NCI-H1048 (cell line): ENCODE measurements at regions not wholly inside any gene's neighbourhood (a gene's known extent, or its start where the extent isn't known, plus 50 kb on each side); places are given as distances from the start of the nearest gene placed in this dataset.
A peak's percentile ranks its signal among the peaks of the same experiment; 100 is the strongest.

Experiments
- DNase-seq: peaks from one replicate; lab custom pipeline; 2025; lab: John Stamatoyannopoulos, UW

DNA sequence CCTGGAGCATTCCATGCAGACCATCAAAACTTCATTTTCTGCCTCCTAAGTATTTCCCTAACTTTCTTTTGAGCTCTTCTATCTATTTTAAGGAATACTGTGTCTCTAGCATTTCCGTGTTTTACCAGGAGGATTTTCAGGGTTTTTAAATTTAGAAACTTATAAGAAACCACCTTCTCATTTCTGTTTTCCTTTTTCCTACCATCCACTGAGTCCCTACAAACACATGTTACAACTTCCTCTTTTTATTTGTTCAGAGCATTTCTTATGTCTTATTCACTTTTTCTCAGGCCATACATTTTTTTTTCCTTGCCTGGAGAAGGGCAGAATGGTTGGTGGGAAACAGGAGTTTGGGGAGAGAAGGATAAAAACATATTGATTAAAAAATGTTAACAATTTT is 130.0 kb upstream of the BMP5 start:
- DNase-seq = no peak

DNA sequence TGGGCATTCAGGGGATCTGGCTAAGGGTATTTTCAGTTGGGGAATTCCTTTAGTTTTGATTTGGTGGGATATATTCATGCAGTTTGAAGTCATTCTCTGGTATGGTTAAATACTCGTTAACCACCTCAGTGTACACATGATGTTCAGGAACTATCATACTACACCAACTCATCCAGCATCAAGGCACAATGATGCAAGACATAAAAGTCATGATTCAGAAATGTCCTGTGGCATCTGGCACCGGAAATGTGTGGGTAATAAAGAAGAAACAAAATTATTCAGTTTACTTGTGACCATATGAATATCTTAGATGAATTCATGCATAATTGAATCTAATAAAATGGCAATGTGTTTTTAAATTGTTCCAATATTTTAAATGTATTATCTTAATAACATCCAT is 129.0 kb upstream of the BMP5 start:
- no peak for DNase-seq

DNA sequence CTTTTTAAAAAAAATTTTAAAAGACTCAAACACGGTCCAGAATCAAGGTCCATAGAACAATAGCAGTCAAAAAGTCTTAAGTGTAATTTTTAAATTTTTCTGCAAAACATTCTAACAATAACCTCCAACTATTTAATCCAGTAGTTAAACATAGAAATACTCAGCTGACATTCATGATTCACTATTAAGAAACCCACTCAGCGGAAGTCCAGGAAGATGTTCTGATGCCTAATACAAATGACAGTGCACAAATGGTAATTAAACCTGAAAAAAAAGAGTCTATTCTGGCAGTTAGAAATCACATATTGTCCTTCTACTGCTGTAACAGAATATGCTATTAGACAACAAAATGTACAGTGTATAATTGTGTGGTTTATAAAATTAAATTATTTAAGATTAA is 128.2 kb upstream of the BMP5 start:
- no peak for DNase-seq

DNA sequence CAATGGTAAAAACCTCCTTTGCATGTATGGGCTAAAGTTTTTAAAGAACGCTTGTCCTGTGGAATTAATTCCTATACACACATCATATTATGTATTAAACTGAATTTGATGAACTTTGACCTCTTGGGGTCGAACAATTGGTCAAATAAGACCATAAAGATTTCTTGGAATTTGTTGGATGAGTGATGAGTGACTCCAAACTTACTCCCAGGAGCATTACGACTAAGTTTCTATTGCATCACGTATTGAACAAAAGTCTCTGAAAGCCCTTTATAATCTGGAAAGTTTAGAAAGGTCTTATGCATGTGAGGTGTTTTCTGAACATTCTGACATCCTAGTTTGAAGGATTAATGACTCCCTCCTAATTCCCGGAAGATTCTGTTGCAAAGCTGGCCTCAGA is 126.9 kb upstream of the BMP5 start:
- DNase-seq = no peak

DNA sequence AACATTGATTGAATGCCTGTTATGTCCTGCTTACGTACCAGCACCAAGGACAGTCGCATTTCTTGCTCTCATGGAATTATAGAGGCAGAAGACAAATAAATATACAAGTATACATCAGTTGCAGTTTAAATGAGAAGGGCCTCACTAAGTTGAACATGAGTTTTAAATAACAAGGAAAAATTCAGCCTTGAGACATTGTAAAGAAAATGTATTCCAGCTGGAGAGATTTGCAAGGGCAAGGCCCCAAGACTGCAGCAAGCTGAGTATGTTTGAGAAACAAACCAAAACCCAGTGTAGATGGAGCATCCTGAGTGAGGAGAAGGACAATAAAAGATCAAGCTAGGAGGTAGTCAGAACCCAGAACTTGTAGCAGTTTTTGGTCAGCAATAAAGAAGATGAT is 123.2 kb upstream of the BMP5 start:
- DNase-seq = no peak

DNA sequence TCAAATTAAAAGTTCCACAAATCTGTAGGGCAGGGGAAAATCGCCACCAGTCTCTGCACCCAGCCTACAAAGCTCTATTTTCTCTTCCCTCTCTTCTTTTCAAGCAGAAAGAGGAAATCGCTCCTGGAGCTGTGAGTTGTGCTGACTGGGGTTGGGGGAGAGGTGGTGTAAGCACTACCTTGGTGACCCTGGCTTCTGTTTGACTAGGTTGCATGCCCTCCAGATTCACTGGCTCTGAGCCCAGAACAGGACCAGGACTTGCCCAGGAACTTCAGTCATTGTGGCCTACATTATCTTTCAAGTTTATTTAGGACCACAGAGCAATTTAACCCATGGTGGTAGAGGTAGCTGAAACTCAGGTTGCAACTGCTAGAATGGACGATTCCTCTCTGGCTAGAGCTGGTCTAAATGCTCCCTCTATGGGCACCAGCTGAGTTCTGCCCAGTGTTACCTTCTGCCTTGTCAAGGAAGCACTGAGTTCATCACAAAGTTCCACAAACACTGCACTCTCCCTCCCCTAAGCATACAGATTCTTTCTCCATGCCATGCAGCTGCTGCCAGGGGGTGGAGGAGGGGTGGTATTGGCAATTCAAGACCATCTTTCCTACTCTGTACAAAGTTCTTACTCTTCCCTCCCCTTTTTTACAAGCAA is 122.0 kb upstream of the BMP5 start:
- no peak for DNase-seq

DNA sequence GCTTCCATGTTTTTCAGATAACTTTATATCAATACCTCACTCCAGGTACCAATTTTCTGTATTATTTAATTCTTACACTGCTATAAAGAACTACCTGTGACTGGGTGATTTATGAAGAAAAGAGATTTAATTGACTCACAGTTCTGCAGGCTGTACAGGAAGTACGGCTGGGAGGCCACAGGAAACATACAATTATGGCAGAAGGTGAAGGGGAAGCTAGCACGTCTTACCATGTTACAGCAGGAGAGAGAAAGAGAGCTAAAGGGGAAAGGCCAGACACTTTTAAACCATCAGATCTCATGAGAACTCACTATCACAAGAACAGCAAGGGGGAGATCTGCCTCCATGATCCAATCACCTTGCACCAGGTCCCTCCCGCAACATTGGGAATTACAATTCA is 119.1 kb upstream of the BMP5 start:
- no peak for DNase-seq

DNA sequence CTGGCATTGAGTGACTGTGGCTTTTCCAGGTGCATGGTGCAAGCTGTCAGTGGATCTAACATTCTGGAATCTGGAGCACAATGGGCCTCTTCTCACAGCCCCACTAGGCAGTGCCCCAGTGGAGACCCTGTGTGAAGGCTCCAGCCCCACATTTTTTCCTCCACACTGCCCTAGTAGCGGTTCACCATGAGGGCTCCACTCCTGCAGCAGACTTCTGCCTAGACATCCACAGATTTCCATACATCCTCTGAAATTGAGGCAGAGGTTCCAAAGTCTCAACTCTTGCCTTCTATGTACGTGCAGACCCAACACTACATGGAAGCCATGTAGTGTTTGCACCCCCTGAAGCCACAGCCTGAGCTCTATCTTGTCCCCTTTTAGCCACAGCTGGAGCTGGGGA is 118.0 kb upstream of the BMP5 start:
- no peak for DNase-seq

DNA sequence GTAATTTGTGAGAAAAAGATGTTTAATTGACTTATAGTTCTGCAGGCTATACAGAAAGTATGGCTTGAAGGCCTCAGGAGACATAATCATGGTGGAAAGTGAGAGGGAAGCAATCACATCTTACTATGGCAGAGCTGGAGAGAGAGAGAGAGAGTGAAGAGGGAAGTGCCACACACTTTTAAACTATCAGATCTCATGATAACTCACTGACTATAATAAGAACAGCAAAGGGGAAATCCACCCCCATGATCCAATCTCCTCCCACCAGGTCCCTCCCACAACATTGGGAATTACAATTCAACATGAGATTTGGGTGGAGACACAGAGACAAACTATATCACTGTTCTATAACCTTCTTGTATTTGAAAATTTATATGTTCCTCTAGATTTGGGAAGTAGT is 117.2 kb upstream of the BMP5 start:
- DNase-seq = no peak

DNA sequence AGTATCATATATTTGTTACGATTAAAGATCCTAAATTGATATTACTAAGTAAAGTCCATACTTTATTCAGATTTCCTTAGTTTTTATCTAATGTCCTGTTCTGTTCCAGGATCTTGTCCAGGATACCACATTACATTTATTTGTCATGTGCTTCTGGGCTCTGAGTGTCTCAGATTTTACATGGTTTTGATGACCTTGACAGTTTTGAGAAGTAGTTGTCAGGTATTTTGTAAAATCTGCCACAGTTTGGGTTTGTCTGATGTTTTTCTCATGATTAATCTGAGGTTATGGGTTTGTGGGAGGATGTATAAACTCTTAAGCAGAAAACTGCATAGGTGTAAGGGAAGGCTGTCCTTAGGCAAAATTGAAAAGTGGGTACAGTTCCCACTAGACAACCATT is 109.9 kb upstream of the BMP5 start:
- DNase-seq = no peak

DNA sequence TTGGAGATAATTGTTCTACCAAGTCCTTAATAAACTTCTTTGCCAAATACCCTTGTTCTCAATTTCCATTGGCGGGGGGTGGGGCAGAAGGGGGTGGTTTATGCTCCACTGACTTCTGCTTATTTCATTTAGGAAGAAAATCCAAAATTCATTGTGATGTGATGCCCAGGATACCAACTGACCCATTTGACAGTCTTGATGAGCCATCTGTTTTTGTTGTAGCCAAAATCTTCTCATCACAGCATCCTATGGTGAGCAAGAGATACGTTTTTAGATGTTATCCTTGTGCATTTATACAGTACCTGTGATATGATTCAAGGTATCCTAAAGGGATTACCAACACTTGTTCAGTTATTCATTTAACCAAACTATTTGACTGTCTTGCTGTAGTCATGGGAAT is 108.5 kb upstream of the BMP5 start:
- DNase-seq = no peak

DNA sequence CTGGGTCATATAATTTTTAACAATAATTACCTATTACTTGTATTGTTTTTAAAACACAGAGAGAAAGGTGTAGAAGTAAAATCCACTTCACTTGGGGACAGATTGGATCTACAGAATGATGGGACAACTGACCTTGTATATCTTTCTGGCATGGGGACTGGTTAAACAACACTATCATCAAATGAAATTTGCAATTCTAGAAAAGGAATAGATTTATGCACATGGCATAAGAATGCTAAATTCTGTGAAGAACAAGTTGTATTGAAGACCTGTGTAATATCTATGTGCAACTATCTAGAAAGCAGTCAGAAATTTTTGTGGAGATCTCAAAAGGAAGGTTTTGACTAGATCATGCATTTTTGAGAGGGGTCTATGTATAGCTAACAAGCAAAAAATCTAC is 106.3 kb upstream of the BMP5 start:
- no peak for DNase-seq

DNA sequence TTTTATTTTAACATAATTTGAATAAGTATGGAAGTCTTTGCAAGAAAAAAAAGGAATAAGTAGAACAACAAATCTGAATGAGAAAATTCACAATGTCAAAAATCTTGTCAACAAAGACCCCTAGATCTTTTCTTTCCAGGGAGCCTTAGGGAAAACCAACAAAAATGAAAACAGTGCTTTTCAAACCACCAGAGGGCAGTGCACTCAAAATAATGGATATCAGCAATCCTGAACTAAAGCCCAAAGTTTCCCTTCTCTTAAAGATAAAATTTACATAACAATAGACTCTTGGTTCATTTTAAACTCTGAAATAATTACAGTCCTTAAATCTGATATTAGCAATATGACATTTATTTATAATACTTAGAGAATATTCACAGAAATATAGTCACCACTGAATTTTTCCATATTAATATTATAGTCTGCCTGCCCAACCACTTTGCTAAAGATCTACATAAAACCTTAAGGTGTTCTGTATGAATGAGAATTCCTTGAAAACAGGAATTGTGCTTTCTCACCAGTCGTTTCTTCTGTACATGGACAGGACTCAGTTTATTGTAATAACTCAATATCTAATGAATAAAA is 105.3 kb upstream of the BMP5 start:
- peak; percentile 21 for DNase-seq

DNA sequence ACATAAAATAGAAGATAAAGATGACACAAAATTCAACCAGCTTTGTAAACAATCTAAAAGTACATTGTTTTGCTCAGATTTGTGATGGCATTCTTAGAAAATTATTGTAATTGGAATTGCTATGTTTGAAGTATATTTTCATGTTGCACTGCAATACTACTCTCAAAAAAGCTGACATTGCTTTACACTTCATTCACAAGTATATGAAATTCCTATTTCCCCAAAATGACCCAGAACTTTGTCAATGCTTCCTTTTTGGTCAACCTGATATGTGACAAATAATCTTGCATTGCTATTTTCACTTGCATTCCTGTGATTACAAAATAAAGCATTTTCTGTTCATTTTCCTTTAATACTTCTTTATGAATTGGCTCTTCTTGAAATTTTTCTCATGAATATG is 104.1 kb upstream of the BMP5 start:
- no peak for DNase-seq

DNA sequence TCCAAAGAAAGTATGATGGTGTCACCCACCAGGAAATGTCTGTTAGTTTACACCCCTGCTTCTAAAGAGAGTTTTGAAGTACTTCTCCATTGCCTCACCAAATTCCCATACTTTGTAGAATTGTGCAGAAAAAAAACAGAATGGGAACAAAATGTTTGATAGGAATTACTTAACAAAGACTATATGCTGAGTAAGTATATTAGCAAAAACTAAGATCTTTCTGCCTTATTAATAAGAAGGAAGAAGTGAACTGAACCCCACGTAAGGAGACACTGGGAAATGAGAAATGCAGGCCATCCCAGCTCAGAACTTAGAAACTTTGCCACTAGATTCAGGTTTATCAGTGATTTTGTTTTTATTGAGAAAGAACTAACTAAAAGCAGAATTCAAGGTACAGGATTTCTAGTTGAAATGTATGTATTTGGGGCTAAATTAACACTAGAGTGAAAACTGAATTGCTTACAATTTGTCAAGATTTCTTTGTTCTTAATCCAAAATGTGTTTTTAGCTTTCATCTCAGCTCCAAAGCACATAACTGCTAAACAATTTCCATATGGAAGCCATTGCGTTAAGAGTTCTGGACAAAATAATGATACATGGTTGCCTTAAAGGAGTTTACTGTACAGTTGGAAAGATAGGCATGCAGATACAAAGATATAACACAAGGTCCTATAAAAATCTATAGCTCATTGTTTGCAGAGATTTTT is 102.7 kb upstream of the BMP5 start:
- no peak for DNase-seq

DNA sequence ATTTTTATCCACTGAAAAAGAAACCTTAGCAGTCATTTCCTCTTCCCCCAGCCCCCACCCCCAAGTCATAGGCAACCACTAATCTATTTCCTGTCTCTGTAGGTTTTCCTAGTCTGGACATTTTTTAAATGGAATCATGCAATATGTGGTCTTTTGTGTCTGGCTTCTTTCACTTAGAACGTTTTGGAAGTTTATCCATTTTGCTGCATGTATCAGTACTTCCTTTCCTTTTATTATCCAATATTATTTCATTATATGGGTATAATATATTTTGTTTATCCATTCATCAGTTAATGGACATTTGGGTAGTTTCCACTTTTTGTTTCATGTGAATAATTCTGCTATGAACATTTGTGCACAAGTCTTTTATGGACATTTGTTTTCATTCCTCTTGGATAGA is 99.3 kb upstream of the BMP5 start:
- no peak for DNase-seq

DNA sequence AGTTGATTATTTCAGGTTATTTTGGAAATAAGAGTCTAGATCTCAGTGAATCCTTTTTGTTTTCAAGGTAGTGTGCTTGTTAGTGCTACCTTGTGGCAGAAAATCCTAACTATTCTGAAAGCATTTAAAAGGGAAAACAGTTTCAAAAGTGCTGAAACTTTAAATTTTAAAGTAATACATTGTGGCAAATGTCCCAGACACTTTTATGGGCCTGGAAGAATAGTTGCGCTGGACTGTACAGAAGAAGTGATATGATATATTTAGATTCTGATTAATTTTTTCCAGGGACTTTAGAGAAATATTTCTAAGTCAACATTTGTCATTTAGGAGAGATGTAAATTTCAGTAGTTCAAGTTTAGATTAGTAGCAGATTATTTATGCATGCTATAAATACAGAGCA is 96.7 kb upstream of the BMP5 start:
- DNase-seq = no peak

DNA sequence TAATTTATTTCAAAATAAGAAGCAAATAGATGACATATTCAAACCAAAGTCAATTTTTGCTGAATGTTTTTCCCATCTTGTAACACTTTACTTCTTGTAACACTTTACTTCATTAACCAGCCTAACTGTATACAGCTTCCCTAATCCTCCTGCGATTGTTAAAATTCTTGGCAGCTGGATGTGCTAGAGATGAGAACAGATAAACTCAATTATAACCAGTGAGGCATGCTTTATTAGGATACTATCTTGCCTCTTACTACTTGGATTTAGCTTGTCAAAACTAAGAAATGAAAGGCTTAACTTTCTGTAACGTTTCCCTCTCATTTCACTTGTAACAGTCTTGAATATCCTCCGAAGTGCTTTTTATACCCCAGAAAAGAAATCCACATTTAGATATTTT is 94.1 kb upstream of the BMP5 start:
- no peak for DNase-seq

DNA sequence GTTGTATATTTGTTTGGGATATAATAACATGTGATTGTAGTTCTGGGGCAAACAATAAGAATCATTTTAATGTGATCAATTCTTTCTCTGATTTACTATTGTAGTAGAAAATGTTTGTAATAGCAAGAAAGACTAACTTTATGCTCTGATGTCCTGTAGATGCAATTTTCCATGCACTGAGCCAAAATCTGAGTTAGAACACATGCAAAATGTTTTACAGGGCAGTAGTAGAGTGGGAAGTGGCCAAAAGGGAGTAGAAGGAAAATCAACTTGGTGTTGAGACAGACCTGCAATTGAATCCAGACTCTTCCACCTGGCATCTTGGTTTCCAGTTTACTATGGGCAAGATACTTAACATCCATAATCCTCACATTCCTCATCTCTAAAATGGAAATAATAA is 93.5 kb upstream of the BMP5 start:
- no peak for DNase-seq

DNA sequence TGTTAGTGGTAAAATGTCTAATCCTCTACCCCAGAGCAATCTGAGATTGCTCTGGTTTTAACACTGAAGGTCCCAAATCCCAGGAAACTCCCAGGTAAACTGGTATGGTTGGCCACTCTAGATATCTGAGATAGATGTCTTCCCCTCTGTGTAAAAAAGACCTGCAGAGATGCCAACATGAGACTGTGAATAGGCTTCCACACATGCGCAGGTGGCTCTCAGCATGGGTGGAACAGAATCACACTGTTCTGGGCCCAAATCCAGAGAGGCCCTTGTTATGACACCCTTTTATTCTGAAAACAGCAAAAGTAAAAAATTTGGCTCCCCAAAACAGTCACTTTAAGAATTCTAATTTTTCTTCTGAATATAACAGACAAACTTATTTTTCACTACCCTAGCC is 88.7 kb upstream of the BMP5 start:
- no peak for DNase-seq

DNA sequence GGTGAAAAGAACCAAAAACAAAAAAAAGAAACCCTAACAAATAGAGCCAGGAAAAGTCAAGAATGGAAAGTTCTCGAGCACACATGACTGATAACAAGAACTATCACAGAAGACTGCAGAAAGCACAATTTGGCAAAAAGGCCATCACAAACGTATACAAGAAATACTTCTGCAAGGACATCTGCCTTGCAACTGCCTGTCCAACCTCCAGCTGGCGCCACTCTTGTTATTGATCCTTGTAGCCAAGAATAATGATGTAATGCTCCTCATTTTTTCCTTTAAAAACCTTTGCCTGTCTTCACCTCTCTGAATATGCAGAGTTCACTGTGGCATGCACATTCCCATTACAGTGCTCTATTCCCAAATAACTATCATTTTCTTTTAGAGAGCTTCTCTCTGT is 87.9 kb upstream of the BMP5 start:
- no peak for DNase-seq

DNA sequence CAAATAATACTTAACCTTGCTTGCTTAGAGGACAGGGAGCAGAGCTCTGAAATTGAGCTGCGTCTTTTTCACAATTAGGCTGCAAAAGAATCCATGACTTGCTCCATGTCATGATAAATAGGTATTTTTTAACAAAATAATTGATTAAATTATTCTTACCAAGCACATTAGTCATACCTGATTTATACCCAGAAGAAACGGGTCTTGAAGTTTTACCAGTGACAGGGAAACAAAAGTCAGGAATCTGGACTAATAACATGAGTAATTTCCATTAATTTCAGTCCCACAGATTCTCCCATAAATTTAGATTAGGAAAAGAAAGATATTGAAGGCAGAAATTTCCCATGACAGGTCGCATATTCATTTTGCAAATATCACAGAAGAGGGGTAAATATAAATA is 85.0 kb upstream of the BMP5 start:
- DNase-seq = no peak

DNA sequence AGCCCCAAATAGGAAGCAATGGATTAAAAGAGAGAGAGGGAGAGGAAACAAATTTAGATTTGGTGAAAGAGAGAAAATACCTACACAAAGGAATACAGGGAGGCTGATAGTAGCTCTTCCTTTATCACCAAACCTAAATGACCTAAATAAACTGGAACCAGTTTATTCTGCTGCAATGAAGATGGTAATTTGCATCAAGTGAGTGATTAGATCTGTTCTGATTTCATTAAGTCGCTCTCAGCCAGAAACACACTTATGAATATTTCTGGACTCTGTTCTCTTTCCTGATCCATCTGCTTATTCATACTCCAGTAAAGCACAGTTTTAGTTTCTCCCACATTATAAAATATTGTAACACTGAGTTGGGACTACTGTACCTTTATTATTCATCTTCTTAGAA is 83.4 kb upstream of the BMP5 start:
- DNase-seq = no peak

DNA sequence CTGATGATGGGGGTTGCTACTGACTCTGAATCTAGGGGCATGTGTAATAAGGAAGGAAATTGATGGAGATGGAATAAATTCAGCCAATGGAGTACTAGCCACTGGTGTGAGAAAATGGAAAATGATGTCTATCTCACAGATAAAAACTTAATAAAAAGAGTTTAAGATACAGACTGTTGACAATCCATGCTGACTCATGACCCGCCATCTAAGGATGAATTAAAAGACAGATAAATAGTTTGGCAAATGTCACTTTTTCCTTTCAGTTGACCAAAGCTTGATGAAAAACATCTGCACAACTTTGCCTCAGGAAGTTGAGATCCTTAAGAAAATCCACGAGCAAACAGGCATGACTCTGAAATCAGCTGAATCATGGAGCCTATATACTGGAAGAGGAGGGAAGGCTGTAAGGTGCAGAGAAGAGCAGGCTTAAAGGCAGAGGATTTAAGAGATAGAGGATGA is 82.6 kb upstream of the BMP5 start:
- no peak for DNase-seq
